Stomach (tissue), 4 donors: ENCODE measurements at regions not wholly inside any gene's neighbourhood (a gene's known extent, or its start where the extent isn't known, plus 50 kb on each side); places are given as distances from the start of the nearest gene placed in this dataset.

Experiments used
- POLR2AphosphoS5 ChIP-seq, 3 donors: sonication (generic); formaldehyde crosslinking; IDR thresholded peaks; one replicate each; pipeline ENCODE4 v1.6.1; 2016; ENCODE audit warnings: antibody characterized with exemption in 3 of 3
- TF ChIP-seq, protein P1 (sequence below), 7 experiments: fragments of 450-650 bp in 4 of 7; fragments of 200-600 bp in 3 of 7; sonication (generic) in 3 of 7; IDR thresholded peaks; one replicate each; pipeline ENCODE4 v1.5.1; 2016 to 2019; ENCODE audit warnings: antibody characterized with exemption in 7 of 7, control low read depth in 2 of 7, mild to moderate bottlenecking in 1 of 7

DNA sequence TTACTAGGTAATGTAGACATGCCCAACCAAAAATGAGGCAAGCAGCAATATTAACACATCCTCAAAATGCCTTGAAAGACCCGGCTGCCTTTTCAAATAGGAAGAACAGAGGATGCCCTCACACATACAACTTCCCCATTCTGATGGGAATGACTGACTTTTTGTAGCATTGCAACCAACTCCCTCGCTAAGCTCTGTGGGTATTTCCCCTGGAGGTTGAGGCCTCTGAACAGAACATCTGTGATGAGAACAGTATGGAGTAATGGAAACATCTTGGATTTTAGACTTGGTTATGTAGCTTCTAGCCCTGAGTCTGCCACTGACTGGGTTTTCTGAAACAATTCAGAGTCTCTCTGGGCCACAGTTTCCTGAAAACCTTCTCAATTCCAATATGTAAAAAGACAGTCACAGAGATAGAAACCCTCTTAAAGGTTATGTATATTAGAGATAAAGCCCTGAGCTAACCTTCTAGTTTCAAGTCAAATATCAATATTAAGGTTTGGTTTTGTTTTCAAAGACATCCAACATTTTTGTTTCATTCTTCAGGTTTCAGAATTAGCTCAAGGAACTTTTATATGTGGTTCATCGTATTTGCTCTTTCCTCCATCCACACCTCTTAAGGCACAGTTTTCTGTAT is 311.5 kb downstream of the SETD4 start:
- TF ChIP-seq, protein P1, sequence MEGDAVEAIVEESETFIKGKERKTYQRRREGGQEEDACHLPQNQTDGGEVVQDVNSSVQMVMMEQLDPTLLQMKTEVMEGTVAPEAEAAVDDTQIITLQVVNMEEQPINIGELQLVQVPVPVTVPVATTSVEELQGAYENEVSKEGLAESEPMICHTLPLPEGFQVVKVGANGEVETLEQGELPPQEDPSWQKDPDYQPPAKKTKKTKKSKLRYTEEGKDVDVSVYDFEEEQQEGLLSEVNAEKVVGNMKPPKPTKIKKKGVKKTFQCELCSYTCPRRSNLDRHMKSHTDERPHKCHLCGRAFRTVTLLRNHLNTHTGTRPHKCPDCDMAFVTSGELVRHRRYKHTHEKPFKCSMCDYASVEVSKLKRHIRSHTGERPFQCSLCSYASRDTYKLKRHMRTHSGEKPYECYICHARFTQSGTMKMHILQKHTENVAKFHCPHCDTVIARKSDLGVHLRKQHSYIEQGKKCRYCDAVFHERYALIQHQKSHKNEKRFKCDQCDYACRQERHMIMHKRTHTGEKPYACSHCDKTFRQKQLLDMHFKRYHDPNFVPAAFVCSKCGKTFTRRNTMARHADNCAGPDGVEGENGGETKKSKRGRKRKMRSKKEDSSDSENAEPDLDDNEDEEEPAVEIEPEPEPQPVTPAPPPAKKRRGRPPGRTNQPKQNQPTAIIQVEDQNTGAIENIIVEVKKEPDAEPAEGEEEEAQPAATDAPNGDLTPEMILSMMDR (IDR thresholded peaks at IDR 0.05) = no peak
- no peak for TF ChIP-seq POLR2AphosphoS5 (IDR thresholded peaks at IDR 0.05)
